Peyer's patch (tissue), 4 donors: ENCODE measurements at regions not wholly inside any gene's neighbourhood (a gene's known extent, or its start where the extent isn't known, plus 50 kb on each side); places are given as distances from the start of the nearest gene placed in this dataset.
"Not testable (repeated sequence)": the region's sequence is repeated elsewhere in the genome, so short reads cannot be mapped to it uniquely, and the experiment has no call there.

Experiments used
- DNase-seq, 3 donors: peaks; one replicate each; pipeline ENCODE4 v3.0.0-alpha.2; 2017 to 2019
- H3K27ac ChIP-seq, 4 donors: fragments of 200-600 bp; sonication (generic); one replicate each; pipeline ENCODE4 v1.5.1; 2016 to 2019
- H3K27me3 ChIP-seq, 2 donors: fragments of 200-600 bp; sonication (generic); one replicate each; pipeline ENCODE4 v1.5.1; 2019
- H3K36me3 ChIP-seq, 3 donors: fragments of 200-600 bp; sonication (generic); one replicate each; pipeline ENCODE4 v1.5.1; 2016 to 2019
- H3K4me1 ChIP-seq, 4 donors: fragments of 200-600 bp; sonication (generic); one replicate each; pipeline ENCODE4 v1.5.1; 2016 to 2019
- H3K4me3 ChIP-seq, 4 donors: fragments of 200-600 bp; sonication (generic); 1 replicate in 3 of 4; 2 replicates in 1 of 4; pipeline ENCODE4 v1.5.1; 2016 to 2019; ENCODE audit warnings: mild to moderate bottlenecking in 1 of 4
- H3K9me3 ChIP-seq, 4 donors: fragments of 200-600 bp; sonication (generic); one replicate each; pipeline ENCODE4 v1.5.1; 2016 to 2019; ENCODE audit warnings: mild to moderate bottlenecking in 1 of 4
- CTCF ChIP-seq, 6 experiments: fragments of 450-650 bp in 4 of 6; fragments of 200-600 bp in 2 of 6; sonication (generic) in 1 of 6; IDR thresholded peaks; one replicate each; pipeline ENCODE4 v1.5.1; 2017 to 2019; ENCODE audit warnings: antibody characterized with exemption in 6 of 6, mild to moderate bottlenecking in 3 of 6, moderate library complexity in 1 of 6
- POLR2A ChIP-seq, 2 donors: fragments of 450-650 bp; IDR thresholded peaks; one replicate each; pipeline ENCODE4 v1.5.1; 2017; ENCODE audit warnings: antibody characterized with exemption in 2 of 2, mild to moderate bottlenecking in 2 of 2, moderate library complexity in 2 of 2

GRCh38 chrX:11890836-11891514 lies 132.9 kb downstream of the MSL3 start:
- H3K4me1 ChIP-seq = peaks cover 0 to 8% (median 0%) of the 10 kb centered on the region in 4 donors
- TF ChIP-seq CTCF (IDR thresholded peaks at IDR 0.05) (no peak), POLR2A (IDR thresholded peaks at IDR 0.05) (no peak)
- H3K9me3 ChIP-seq = no peaks in the 10 kb centered on the region
- DNase-seq = peak in 2 of 3 donors; percentile 50 to 67
- H3K4me3 ChIP-seq = no peak overlapping the region
- no peaks in the 10 kb centered on the region for H3K27me3 ChIP-seq
- no peaks in the 10 kb centered on the region for H3K36me3 ChIP-seq
- peak overlapping the region in 1 of 4 donors; percentile 12 for H3K27ac ChIP-seq

GRCh38 chrX:11893933-11894710 lies 136.1 kb downstream of the MSL3 start:
- no peak for DNase-seq
- Histone ChIP-seq H3K36me3 (no peaks in the 10 kb centered on the region), H3K27ac (peak overlapping the region in 1 of 4 donors; percentile 9), H3K4me1 (peaks cover 0 to 8% (median 0%) of the 10 kb centered on the region in 4 donors), H3K27me3 (no peaks in the 10 kb centered on the region), H3K9me3 (no peaks in the 10 kb centered on the region), H3K4me3 (no peak overlapping the region)
- TF ChIP-seq POLR2A (IDR thresholded peaks at IDR 0.05) = no peak
- no peak for TF ChIP-seq CTCF (IDR thresholded peaks at IDR 0.05)

- DNase-seq = no peak
- TF ChIP-seq CTCF (IDR thresholded peaks at IDR 0.05) (no peak), POLR2A (IDR thresholded peaks at IDR 0.05) (no peak)
- Histone ChIP-seq H3K9me3 (no peaks in the 10 kb centered on the region), H3K36me3 (no peaks in the 10 kb centered on the region), H3K4me1 (no peaks in the 10 kb centered on the region), H3K27me3 (no peaks in the 10 kb centered on the region), H3K4me3 (no peak overlapping the region), H3K27ac (no peak overlapping the region)
Observed at GRCh38 chrX:11899091-11899490, 141.1 kb downstream of the MSL3 start.

GRCh38 chrX:11905933-11906332 lies 147.9 kb downstream of the MSL3 start:
- H3K36me3 ChIP-seq, H3K4me1 ChIP-seq, DNase-seq, H3K4me3 ChIP-seq, H3K27ac ChIP-seq, H3K27me3 ChIP-seq, H3K9me3 ChIP-seq: not testable (repeated sequence)

GRCh38 chrX:11908371-11908770 lies 150.3 kb downstream of the MSL3 start:
- no peaks in the 10 kb centered on the region for H3K4me1 ChIP-seq
- no peaks in the 10 kb centered on the region for H3K9me3 ChIP-seq
- no peaks in the 10 kb centered on the region for H3K36me3 ChIP-seq
- H3K27ac ChIP-seq = no peak overlapping the region
- no peaks in the 10 kb centered on the region for H3K27me3 ChIP-seq
- DNase-seq = no peak
- H3K4me3 ChIP-seq = no peak overlapping the region
- TF ChIP-seq POLR2A (IDR thresholded peaks at IDR 0.05) (no peak), CTCF (IDR thresholded peaks at IDR 0.05) (peak in 3 of 6 experiments; percentile 24 to 54 (median 51))

GRCh38 chrX:11913001-11913400 lies 155.0 kb downstream of the MSL3 start:
- H3K4me3 ChIP-seq = no peak overlapping the region
- no peaks in the 10 kb centered on the region for H3K36me3 ChIP-seq
- no peaks in the 10 kb centered on the region for H3K27me3 ChIP-seq
- H3K4me1 ChIP-seq = no peaks in the 10 kb centered on the region
- no peaks in the 10 kb centered on the region for H3K9me3 ChIP-seq
- no peak for TF ChIP-seq CTCF (IDR thresholded peaks at IDR 0.05)
- TF ChIP-seq POLR2A (IDR thresholded peaks at IDR 0.05) = no peak
- DNase-seq = no peak
- no peak overlapping the region for H3K27ac ChIP-seq
